Ovary (tissue), 3 donors: ENCODE measurements at regions not wholly inside any gene's neighbourhood (a gene's known extent, or its start where the extent isn't known, plus 50 kb on each side); places are given as distances from the start of the nearest gene placed in this dataset.
"Not testable (repeated sequence)": the region's sequence is repeated elsewhere in the genome, so short reads cannot be mapped to it uniquely, and the experiment has no call there.

Source experiments
- CTCF ChIP-seq, 3 donors: fragments of 450-650 bp in 2 of 3; fragments of 200-600 bp in 1 of 3; IDR thresholded peaks; one replicate each; pipeline versions ENCODE4 v1.5.1 to v1.8.0; 2016 to 2022; ENCODE audit warnings: antibody characterized with exemption in 3 of 3, mild to moderate bottlenecking in 1 of 3
- EP300 ChIP-seq: sonication (generic); formaldehyde crosslinking; IDR thresholded peaks from one replicate; pipeline ENCODE4 v1.6.1; 2017; ENCODE audit warnings: antibody characterized with exemption
- POLR2A ChIP-seq: fragments of 450-650 bp; IDR thresholded peaks from one replicate; pipeline ENCODE4 v1.6.1; 2017; ENCODE audit warnings: antibody characterized with exemption, mild to moderate bottlenecking, moderate library complexity
- donor health status: DM: no; HTN: no; CAD: no.

GRCh38 chr1:65552484-65552883, 132.0 kb downstream of the LEPR start:
- TF ChIP-seq CTCF (IDR thresholded peaks at IDR 0.05); POLR2A; EP300: not testable (repeated sequence)
